ENCODE measurements at regions not wholly inside any gene's neighbourhood (a gene's known extent, or its start where the extent isn't known, plus 50 kb on each side); places are given as distances from the start of the nearest gene placed in this dataset.

GRCh38 chrX:99887918-99888317 is 522.2 kb downstream of the PCDH19 start:
- TF ChIP-seq EZH2 (IDR thresholded peaks at IDR 0.05; ENCODE audit: insufficient read depth, poor library complexity, severe bottlenecking) = no peak
- TF ChIP-seq EZH2phosphoT487 (IDR thresholded peaks at IDR 0.05; ENCODE audit: insufficient read depth, low read depth) = no peak
